HL-60/S4 treated with retinoic acid at 250 ng/mL for 4 days and 3 days (cell line): ENCODE measurements at regions not wholly inside any gene's neighbourhood (a gene's known extent, or its start where the extent isn't known, plus 50 kb on each side); places are given as distances from the start of the nearest gene placed in this dataset.

Source experiments
- in situ Hi-C: fragments of 300-500 bp; cut with MboI; formaldehyde crosslinking; loops from 2 replicates; pipeline ENCODE4 v1.7.0; 2022; ENCODE audit warnings: low sequenced_read_pairs

DNA sequence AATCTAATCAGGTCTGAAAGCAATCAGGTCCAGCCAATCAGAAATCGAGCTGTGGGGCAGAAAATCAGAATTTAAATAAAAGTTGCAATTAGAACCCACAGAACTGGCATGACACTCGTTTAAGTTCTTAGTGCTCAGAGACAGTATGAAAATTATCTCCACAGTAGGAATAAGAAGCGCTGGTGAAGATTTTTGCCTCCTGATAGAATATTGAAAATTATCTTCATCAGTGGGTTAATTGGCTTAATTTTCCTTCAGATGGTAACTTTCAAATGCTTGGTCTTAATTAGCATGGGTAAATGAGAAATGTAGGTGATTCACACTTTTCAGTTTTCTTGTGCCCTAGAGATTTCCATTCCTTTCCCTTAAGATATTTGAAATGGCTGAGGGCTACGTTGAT lies 109.1 kb upstream of the MDFIC2 start:
- in situ Hi-C loops, result no loop called here

DNA sequence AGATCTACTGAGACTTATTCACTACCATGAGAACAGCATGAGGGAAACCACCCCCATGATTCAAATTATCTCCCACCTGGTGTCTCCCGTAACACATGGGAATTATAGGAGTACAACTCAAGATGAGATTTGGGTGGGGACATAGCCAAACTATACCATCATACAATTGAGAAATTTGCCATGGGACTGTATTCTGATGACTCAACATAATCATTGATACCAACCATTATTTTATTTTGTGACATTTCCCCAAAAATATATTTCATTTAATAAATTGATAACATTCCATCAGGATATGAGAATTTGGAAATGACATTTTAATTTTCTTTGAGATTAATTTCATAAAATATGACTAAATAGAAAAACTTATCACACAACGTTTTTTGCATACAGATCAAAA lies 96.6 kb upstream of the MDFIC2 start:
- in situ Hi-C loops, result no loop called here

DNA sequence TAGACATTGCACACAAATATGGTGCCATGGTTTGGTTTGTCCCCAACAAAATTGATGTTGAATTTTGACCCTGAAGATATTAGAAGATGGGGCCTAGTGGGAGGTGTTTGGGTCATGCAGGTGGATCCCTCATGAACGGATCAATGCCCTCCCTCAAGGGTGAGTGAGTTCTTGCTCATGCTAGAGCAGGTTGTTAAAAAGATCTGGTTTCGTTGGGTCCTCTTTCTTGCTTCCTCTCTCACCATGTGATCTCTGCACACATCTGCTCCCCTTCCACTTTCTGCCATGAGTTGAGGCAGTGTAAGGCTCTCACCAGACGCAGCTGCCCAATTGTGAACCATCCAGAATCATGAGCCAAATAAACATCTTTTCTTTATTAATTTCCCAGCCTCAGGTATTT lies 87.8 kb upstream of the MDFIC2 start:
- in situ Hi-C loops, result no loop called here

DNA sequence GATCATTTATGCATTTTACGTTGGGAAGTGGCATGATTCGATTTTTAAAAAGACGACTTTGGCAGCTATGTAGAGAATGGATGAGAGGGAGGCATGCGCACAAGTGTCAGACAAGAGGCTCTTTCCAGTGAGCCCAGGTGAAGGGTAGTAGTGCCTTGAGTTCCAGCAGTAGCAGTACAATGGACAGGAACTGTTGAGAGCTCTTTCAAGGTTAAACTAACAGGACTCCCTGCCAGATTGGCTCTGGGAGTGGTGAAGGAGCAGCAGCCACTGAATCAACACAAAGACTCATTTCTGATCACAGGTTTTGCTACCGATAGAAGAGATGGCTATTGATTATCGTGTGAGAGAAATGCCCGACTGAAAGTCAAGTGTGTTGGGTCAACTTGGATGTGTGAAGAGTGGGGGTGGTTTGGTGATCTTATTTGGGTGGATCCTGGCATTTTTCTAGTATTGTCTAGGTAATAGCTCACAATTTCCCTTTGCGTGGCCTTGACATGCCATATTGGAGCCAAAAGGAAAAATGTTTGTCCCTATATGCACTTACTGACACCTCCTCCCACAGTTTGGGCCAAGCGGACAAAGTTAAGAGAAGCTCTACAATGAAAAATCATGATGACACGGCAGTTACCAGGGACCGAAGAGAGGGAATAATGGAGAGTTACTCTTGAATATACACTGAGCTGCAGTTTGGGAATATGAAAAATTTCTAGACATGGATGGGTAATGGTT lies 81.6 kb upstream of the MDFIC2 start:
- in situ Hi-C loops, result no loop called here

DNA sequence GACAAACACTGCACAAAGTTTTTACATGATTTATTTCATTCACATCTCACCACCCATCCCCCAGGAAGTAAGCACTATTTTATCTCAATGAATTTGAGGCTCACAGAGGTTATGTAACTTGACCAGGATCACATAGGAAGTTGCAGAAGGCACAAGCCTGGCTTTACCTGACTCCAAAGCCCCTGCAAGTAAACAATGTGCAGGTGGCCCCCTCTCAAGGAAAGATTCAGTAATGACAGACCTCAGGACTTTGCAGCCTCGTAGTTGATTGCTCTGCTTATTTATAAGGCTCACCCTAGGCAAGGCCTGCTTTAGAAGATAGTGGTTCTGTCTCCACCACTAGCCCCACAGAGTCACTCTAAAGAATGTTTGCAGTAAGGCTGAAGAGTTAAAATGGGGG lies 79.8 kb upstream of the MDFIC2 start:
- in situ Hi-C loops, result no loop called here

DNA sequence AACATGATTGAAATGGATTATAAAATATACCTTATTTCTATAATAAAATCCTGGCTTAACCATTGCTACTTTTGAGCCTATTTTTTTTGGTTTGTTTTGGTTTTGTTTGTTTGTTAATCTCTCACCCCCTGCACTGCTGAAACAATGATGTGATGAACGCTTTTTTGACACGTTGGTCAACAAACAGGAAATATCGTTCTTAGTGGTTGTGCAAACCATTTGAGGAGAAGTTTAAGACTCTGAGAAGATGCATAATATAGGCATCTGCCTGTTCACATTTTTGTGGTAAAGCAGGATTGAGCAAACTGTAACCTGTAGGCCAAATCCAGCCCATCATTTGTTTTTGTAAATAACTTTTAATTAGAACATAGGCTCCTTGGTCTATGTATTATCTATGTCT lies 75.5 kb upstream of the MDFIC2 start:
- in situ Hi-C loops, result no loop called here

- in situ Hi-C loops, result no loop called here
These were observed 74.4 kb upstream of the MDFIC2 start for GRCh38 chr3:70386846-70387245.

GRCh38 chr3:70386043-70386442 lies 73.6 kb upstream of the MDFIC2 start:
- in situ Hi-C loops, result no loop called here

DNA sequence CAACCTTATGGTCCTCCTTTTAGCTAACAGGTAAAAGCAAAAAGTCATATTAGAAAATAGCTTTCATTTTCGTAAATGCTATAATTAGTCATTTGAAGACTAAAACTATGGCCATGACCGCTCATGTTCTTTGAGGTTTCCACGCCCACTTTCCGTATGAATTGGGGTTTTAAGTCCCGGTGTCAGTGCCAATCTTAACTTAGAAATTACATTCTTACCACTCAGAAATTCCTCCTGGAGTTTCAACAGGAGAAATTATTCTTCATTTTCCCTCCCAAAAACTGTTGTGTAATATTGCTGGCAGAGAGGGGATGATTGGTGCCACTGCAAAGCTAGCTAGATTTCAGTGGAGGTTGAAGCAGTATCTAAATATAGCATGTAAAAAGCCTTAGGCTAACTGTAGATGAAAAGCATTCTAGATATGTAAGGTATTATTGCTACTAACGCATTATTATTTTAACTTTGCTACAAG lies 71.0 kb upstream of the MDFIC2 start:
- in situ Hi-C loops, result no loop called here

DNA sequence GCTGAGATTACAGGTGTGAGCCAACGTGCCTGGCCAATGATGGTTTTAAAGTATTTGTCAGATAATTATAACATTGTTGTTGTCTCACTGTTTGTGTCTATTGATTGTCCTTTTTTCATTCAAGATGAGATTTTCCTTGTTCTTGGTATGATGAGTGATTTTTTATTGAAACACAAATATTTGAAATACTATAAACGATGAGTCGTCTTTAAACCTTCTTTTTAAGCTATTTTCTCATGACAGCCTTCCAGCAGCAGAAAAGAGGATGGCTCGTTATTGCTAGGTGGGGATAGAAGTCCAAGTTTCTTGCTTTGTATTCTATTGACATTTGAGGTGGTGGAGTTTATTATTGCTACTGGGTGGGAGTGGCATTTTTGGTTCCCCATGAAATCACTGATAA lies 61.7 kb upstream of the MDFIC2 start:
- in situ Hi-C loops, result no loop called here
